HUES48 (cell line): ENCODE measurements at regions not wholly inside any gene's neighbourhood (a gene's known extent, or its start where the extent isn't known, plus 50 kb on each side); places are given as distances from the start of the nearest gene placed in this dataset.

Experiments used
- H3K27ac ChIP-seq: one replicate; pipeline ENCODE4 v1.7.0; 2013; ENCODE audit warnings: low read depth, low read length, inconsistent platforms
- H3K27me3 ChIP-seq: 2 replicates; pipeline ENCODE4 v1.6.1; 2013; ENCODE audit warnings: mild to moderate bottlenecking, low read length; ENCODE audit not compliant: control insufficient read depth, insufficient read depth
- H3K36me3 ChIP-seq: 2 replicates; pipeline ENCODE4 v1.6.1; 2013; ENCODE audit warnings: low read length; ENCODE audit not compliant: control insufficient read depth, insufficient read depth
- H3K4me1 ChIP-seq: 2 replicates; pipeline ENCODE4 v1.6.1; 2013; ENCODE audit warnings: mild to moderate bottlenecking, low read length; ENCODE audit not compliant: control insufficient read depth, insufficient read depth
- H3K4me3 ChIP-seq: 2 replicates; pipeline ENCODE4 v1.5.1; 2013; ENCODE audit warnings: mild to moderate bottlenecking, low read depth, low read length
- H3K9ac ChIP-seq: 2 replicates; pipeline ENCODE4 v1.6.1; 2013; ENCODE audit warnings: mild to moderate bottlenecking, low read depth, low read length, moderate library complexity
- H3K9me3 ChIP-seq: 2 replicates; pipeline ENCODE4 v1.6.1; 2013; ENCODE audit warnings: low read length; ENCODE audit not compliant: control insufficient read depth, insufficient read depth

DNA sequence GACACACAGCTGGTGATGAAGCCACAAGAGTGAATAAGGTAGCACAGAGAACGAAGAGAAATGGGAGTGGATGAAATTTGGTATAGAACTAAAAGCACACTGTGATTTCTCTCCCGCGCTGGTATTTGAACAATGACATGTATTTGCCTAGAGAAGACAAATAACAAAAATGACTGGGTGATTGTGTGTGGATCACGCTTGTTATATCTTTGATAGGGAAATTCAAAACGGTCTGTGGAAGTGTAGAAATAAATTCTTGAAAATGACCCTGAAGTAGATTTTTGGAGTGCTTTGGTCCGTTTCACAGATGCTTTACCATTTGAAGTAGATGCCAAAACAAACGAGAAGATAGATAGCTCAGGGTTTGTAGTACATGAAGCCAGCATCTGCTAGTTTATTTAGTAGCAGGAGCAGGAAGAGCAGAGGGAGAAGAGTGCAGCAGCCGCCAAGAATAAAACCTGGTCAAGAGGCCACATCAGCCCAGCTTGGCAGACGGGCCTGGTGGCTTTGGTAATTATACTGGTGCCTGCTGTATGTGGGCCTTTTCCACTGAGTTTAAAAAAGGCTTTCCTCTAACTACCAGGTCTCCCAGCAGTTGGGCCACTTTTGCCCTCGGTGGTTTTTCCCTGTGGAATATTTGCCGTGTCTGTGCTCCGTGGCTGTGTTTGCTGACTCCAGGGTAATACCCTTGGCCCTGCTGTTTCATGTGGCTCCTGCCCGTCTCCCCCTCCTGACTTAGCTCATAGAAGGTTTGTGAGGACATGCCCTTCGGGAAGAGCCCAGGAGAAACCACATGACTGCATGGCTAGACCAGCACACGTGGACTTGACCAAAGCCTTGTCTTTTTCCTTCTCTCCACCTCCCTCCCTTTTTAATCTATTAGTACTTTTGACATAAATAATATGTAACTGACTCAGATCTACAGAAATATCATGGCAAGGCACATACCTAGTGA, 294.0 kb downstream of the SOX4 start:
- Histone ChIP-seq H3K4me3 (no peak overlapping the region), H3K9ac (no peak overlapping the region), H3K27ac (no peak overlapping the region)

DNA sequence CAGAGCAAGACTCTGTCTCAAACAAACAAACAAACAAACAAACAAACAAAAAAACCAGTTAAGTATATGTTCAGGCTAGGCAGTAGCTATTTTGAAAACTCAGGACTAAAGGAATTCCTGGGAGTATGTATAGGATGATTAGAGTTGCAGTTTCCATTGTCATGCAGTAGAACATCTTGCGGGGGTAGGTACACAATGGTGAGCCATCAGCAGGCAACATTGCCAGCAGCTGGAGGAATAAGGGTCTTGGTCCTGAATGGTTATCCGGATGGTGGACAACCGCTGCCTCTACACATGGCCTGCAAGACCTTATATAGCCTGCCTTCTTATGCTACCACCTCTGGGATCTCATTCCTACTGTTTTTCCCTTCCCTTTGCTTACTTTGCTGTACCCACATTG, 297.5 kb downstream of the SOX4 start:
- Histone ChIP-seq H3K4me3 (no peak overlapping the region), H3K27me3 (no peaks in the 10 kb centered on the region), H3K4me1 (peaks cover 15% of the 10 kb centered on the region), H3K9me3 (no peaks in the 10 kb centered on the region), H3K36me3 (no peaks in the 10 kb centered on the region), H3K9ac (no peak overlapping the region), H3K27ac (no peak overlapping the region)

More for the DNA sequence above, 294.0 kb downstream of the SOX4 start:
- H3K4me1 ChIP-seq = peaks cover 26% of the 10 kb centered on the region
- H3K27me3 ChIP-seq = no peaks in the 10 kb centered on the region
- H3K36me3 ChIP-seq = no peaks in the 10 kb centered on the region
- H3K9me3 ChIP-seq = no peaks in the 10 kb centered on the region

DNA sequence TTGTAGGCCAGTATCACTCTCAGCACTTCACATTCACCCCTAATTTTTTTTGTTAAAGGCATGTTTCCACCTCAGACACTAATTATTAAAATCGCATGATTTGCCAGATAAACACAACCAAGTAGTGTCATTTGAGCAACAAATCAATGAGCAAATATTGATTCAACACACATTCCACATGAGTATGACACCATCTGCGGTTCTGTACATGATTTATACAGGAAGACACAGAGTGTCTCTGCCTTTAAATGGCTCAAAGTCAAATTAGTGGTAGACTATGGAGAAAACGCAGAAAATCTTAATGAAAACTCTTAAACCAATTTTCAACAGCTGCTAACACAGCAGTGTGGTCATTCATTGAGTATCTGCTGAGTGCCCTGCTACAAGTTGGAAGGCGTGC, 300.2 kb downstream of the SOX4 start:
- H3K27ac ChIP-seq = no peak overlapping the region
- H3K4me3 ChIP-seq = no peak overlapping the region
- no peaks in the 10 kb centered on the region for H3K36me3 ChIP-seq
- no peaks in the 10 kb centered on the region for H3K9me3 ChIP-seq
- H3K27me3 ChIP-seq = no peaks in the 10 kb centered on the region
- H3K4me1 ChIP-seq = peaks cover 12% of the 10 kb centered on the region
- no peak overlapping the region for H3K9ac ChIP-seq

DNA sequence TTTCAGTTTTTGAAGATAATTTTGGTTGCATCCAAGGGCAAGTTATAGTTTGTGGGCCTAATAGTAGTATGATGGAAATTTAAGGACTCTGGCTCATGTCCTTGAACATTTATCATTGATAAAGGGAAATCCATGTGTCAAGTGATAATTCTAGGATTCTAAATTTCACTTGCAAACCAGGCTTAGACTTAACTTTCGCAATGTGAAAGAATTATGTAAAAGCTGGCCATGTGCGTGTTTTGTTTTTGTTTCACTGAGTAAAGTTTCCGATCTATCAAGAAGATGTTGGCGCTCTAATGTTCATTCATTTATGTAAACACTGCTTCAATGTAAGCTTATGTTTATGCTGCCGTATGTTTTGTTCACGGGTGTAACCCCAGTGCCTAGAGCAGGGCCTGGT, 302.0 kb downstream of the SOX4 start:
- H3K9me3 ChIP-seq = no peaks in the 10 kb centered on the region
- H3K27me3 ChIP-seq = no peaks in the 10 kb centered on the region
- H3K36me3 ChIP-seq = no peaks in the 10 kb centered on the region
- H3K9ac ChIP-seq = no peak overlapping the region
- no peak overlapping the region for H3K4me3 ChIP-seq
- peaks cover 10% of the 10 kb centered on the region for H3K4me1 ChIP-seq
- H3K27ac ChIP-seq = no peak overlapping the region

DNA sequence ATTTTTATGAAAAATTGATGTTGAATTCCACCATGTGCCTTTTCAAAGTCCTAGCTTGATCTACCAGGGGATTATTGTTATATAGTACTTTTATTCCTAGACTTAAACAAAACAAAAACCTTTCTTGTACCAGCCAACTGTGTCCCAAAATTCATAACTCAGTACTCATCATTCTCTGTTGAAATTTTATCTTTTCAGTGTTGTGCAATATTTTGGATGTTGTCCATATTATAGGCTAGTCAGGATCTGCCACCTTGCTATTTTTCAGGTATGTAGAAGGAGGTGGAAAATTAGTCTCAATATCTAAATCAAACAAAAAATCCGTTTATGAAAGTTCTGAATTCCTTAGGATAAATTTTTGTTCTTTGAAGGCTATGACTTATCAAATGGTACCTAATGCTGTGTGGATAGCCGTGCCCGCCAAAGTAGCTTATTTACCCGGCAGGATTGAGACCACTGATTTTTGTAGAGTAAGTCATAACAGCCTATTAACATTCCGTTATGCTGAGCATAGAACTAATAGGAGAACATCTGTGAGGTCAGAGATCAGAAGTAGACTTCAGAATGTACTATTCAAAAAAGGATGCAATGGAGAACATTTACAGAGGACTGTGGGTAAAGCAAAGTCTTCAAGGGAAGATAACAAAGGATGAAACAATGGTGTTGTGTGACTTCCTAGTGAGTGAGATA, 304.7 kb downstream of the SOX4 start:
- Histone ChIP-seq H3K9ac (no peak overlapping the region), H3K27me3 (no peaks in the 10 kb centered on the region), H3K27ac (no peak overlapping the region), H3K36me3 (no peaks in the 10 kb centered on the region), H3K9me3 (no peaks in the 10 kb centered on the region), H3K4me3 (no peak overlapping the region), H3K4me1 (peaks cover 5% of the 10 kb centered on the region)

DNA sequence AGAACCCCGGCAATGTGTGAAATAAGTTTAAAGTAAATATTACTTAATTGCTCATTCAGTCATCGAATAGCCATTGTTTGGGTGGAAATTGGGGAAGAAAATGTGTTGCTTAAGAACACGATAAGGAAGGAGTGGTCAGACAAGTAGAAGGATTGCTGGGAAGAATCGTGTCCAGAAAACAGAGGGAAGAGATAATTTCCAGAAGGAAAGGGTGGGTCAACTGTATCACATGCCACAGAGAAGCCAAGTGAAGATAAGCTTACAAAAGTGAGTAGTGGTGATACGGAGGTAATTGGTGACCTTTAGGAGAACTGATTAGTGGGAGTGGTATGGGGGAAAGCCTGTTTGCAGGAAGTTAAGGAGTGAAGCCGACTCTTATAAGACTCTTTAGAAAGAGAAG, 306.2 kb downstream of the SOX4 start:
- no peak overlapping the region for H3K27ac ChIP-seq
- peaks cover 5% of the 10 kb centered on the region for H3K4me1 ChIP-seq
- H3K9ac ChIP-seq = no peak overlapping the region
- H3K36me3 ChIP-seq = no peaks in the 10 kb centered on the region
- no peaks in the 10 kb centered on the region for H3K27me3 ChIP-seq
- H3K4me3 ChIP-seq = no peak overlapping the region
- no peaks in the 10 kb centered on the region for H3K9me3 ChIP-seq

DNA sequence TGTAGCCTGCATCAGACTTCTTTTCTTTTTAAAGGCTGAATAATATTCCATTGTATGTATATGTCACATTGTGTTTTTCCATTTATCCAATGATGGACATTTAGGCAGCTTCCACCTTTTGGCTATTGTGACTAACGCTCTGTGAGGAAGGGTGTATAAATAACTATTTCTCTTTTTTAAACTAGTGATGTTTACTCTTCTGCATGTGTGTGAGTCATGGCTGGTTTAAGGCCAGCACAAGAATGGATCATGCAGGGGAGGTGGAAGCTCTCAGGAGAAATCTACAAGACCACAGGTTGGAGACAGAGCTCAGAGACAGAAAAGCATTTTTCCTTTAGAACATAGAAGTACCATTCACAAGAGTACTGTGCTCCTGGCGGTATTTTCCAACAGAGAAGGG, 307.2 kb downstream of the SOX4 start:
- Histone ChIP-seq H3K27me3 (no peaks in the 10 kb centered on the region), H3K27ac (no peak overlapping the region), H3K4me3 (no peak overlapping the region), H3K36me3 (no peaks in the 10 kb centered on the region), H3K4me1 (peaks cover 5% of the 10 kb centered on the region), H3K9me3 (no peaks in the 10 kb centered on the region), H3K9ac (no peak overlapping the region)

DNA sequence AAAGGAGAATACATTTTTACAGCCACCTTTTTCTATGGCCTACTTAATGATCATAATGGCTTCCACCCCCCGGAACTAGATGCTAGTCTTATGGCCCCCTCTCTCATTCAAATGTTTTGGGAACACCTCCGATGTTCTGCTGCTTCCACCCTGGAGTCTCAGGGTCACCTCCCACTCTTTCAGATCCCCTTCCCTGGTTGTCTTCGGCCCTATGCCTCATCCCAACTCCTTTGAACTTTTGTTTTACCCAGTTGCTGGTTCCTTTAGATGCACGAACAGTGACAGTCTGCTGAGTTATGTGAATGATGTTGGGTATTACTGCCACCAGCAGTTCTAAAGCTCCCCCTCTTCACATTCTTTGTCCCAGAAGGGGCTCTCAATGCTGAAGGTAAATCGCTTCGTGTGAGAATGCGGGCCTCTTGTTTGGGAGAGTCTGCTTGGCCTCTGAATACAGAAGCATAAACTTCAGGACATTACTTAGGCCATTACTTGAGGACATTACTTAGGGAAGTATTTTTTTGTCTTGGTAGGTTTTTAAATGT, 309.1 kb downstream of the SOX4 start:
- Histone ChIP-seq H3K27me3 (no peaks in the 10 kb centered on the region), H3K4me1 (peaks cover 11% of the 10 kb centered on the region), H3K9me3 (no peaks in the 10 kb centered on the region), H3K36me3 (no peaks in the 10 kb centered on the region), H3K27ac (peak overlapping the region; percentile 17), H3K9ac (no peak overlapping the region), H3K4me3 (no peak overlapping the region)

DNA sequence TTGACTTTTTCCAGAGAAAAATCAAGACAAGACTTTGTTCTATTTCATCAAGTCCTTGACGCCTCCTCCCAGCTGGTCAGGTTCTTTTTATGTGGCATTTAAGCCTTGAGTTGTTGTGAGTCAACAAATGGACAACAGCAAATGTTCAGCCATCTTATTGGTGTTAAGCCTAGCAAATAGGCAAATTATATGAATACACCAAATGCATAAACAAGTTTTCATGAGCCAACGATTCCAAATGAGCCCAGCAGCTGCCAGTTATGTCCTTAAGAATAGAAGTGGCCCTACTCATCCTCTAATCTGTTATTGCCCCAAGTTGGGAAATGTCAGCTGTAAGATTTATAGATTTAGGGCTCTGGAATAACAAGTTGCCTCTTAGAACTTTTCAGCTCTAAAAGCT, 312.0 kb downstream of the SOX4 start:
- Histone ChIP-seq H3K27me3 (no peaks in the 10 kb centered on the region), H3K27ac (no peak overlapping the region), H3K9me3 (no peaks in the 10 kb centered on the region), H3K4me1 (peaks cover 22% of the 10 kb centered on the region), H3K36me3 (peaks cover 4% of the 10 kb centered on the region; the same call in 1 of the 2 replicates), H3K4me3 (no peak overlapping the region), H3K9ac (no peak overlapping the region)

DNA sequence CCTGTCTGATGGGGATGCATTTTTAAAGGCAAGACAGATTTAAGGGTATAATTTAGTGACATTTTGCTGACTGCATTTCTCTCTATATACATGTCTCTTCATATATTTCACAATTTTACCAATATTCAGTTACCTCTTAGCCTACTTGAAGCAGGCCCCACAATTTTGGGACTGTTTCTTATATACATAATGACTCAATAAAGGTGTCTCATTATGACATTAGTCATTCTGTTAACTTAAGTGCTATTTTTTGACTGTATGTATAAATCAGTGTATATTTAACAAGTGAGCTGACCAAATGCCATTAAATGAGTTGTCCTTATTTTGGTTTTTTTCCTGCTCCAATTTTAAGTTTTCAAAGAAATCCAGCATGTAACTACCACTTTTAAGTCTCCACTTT, 313.3 kb downstream of the SOX4 start:
- Histone ChIP-seq H3K27me3 (no peaks in the 10 kb centered on the region), H3K4me3 (no peak overlapping the region), H3K4me1 (peaks cover 28% of the 10 kb centered on the region), H3K9me3 (no peaks in the 10 kb centered on the region), H3K27ac (no peak overlapping the region), H3K36me3 (peaks cover 4% of the 10 kb centered on the region; the same call in 1 of the 2 replicates), H3K9ac (no peak overlapping the region)

DNA sequence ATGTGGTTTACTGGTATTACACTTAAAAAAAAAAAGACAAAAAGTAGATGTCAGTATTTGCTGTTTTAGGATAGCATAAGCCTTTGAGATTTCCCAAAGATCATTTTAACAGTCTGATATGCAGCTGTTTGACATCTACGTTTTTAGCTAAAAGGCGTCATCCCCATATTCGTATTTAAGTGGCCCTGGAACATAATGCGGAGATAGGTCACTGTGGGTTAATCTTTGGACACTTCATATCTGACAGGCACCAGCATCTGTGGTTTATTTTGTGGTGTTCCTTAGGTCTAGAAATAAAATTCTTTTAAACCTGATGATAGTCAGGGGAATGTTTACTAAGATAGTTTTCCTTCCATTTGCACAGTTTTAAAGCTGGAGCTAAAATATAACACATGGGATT, 313.7 kb downstream of the SOX4 start:
- H3K27me3 ChIP-seq = no peaks in the 10 kb centered on the region
- no peak overlapping the region for H3K4me3 ChIP-seq
- peaks cover 4% of the 10 kb centered on the region; the same call in 1 of the 2 replicates for H3K36me3 ChIP-seq
- no peaks in the 10 kb centered on the region for H3K9me3 ChIP-seq
- no peak overlapping the region for H3K27ac ChIP-seq
- peaks cover 33% of the 10 kb centered on the region for H3K4me1 ChIP-seq
- H3K9ac ChIP-seq = no peak overlapping the region
